ENCODE measurements at regions not wholly inside any gene's neighbourhood (a gene's known extent, or its start where the extent isn't known, plus 50 kb on each side); places are given as distances from the start of the nearest gene placed in this dataset.
"Not testable (repeated sequence)": the region's sequence is repeated elsewhere in the genome, so short reads cannot be mapped to it uniquely, and the experiment has no call there.

GRCh38 chr4:96317891-96318290 lies 478.0 kb downstream of the PDHA2 start:
- DNase-seq (ENCODE audit: low spot score), result no peak

GRCh38 chr4:96326846-96327245 lies 487.0 kb downstream of the PDHA2 start:
- no peak for DNase-seq (ENCODE audit: low spot score)

DNA sequence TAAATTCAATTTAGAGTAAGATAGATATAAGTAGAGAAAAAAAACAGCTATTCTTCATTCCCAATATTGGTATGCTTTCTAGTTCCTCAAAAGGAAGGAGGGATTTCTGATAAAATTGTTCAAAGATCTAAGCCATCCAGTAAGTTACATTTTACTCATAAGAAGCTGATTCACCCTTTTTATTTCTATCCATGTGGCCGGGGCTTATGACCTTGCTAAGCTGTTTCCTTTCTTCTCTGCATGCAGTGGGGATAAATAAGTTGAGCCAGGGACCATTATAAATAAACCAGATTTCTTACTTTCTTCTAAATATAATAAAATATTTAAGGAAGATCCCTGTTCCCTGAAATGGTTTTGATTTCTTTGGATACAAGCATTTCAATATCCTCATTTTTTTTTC lies 502.3 kb downstream of the PDHA2 start:
- no peak for DNase-seq (ENCODE audit: low spot score)

DNA sequence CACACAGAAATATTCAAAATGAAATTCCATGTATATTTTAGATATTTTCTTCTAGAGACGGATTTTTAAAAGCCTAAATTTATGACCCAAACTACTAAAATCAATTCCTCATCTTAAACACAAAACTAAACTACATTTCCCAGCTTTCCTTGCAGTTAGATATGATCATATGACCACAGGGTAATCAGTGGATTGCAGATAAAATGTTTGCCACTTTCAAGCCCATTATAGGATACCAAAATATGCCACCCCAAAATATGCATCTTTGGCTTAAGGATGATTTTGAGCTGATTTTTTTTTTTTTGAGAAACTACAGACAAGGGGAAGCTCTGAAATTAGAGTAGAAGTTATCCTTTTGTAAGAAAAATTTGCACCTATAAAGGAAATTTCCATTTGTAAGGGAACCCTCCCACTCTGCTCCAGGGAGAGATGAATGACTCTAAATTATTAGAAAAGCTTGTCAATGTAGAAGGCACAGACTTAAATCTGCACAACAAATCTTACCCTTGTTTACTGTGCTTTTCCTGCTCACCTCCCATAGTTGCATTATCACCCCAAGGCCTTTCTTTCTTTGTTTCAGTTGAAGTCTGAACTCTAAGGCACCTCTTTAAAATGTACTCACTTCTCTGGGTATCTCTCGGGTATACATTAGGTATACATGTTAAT lies 503.0 kb downstream of the PDHA2 start:
- no peak for DNase-seq (ENCODE audit: low spot score)

DNA sequence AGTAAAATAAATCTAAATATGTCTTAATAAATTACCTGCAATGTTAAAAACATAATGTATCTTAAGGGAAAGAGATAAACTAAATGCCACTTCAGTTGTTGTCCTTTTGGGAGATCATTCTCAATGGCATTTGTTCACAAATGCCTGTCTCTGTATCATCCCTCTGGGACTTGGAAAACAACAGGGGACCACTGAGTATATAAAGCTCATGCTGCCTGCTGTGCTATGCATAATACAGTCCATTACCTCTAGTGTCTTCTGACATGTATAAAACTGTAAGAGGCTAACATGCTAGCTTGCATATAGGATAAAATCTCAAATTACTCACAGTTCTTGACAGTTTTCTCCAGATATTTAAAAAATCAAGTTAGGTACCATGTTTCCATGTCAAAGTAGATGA lies 503.9 kb downstream of the PDHA2 start:
- no peak for DNase-seq (ENCODE audit: low spot score)

- no peak for DNase-seq (ENCODE audit: low spot score)
These were observed 507.7 kb downstream of the PDHA2 start for GRCh38 chr4:96347582-96347981.

DNA sequence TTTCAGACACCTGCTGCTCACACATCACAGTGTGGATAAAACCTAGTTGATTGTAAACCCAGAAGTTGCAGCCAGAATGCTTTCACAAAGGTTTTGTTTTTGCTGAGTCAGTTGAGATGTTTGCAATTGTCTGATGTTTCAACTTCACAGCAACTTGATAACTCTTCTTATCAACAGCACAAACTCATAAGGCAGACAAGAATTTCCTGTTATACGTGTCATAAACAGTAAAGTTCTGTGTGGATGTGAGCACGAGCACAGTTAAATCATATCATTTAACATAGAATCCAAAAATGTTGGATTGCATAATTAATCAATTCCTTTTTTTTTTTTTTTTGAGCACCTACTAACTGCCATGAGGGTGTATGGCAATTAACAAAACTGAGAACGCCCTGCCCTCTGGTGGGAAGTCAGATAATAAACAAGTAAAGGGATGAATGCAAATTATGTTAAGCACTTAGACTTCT lies 512.2 kb downstream of the PDHA2 start:
- peak; percentile 43 for DNase-seq (ENCODE audit: low spot score)

DNA sequence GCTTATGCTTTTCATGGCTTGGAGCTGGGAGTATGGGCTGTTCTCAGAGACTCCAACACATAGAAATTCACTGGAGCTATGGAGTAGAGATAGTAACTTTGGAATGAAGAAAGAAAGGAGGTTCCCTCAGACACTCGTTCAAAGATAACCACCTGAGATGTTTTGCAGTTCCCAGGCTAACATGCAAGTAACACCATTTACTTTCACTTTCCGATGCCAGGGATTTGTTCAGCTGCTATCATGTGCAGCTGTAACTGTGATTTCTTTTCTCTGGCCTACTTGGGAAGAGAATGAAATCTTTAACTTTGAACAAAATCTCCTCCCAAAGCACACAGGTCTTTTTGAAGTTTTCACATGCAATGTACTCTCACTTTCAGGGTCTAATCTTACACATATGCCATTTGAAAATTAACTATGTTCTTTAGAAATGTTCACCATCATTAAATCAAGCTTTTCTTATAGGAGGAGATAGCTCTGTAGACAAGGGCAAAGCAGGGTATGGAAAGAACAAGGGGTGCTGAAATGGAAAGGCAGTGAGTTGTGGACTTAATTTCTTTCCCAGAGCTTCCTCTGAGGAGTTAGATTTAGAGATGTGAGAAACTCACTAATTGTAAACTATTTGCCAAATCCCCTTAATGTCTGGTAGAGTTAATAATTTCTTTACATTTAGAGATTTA lies 514.3 kb downstream of the PDHA2 start:
- DNase-seq (ENCODE audit: low spot score), result no peak

- no peak for DNase-seq (ENCODE audit: low spot score)
These were observed 515.5 kb downstream of the PDHA2 start for GRCh38 chr4:96355414-96355813.

- DNase-seq (ENCODE audit: low spot score), result no peak
These were observed 516.9 kb downstream of the PDHA2 start for GRCh38 chr4:96356591-96357370.

GRCh38 chr4:96366632-96367031 lies 526.7 kb downstream of the PDHA2 start:
- no peak for DNase-seq (ENCODE audit: low spot score)

GRCh38 chr4:96375367-96375766 lies 535.5 kb downstream of the PDHA2 start:
- no peak for DNase-seq (ENCODE audit: low spot score)

GRCh38 chr4:96379524-96379923 lies 539.6 kb downstream of the PDHA2 start:
- no peak for DNase-seq (ENCODE audit: low spot score)

DNA sequence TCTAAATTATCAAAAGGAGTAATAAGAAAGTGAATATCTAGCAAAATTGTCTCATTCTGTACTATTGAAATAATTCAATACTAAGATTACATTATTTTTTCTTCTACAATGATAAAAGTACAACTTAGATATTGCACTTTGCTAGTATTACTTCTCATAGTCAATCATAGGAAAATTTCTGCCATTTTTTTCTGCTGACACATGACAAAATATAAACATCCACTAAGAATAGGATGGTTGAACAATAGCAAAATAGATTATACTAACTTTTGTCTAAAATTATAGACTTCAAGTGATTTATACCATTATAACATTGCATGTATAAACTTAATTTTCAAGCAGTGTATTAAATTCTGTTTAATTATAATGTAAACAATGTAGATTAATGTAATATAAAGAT lies 540.2 kb downstream of the PDHA2 start:
- DNase-seq (ENCODE audit: low spot score), result no peak

DNA sequence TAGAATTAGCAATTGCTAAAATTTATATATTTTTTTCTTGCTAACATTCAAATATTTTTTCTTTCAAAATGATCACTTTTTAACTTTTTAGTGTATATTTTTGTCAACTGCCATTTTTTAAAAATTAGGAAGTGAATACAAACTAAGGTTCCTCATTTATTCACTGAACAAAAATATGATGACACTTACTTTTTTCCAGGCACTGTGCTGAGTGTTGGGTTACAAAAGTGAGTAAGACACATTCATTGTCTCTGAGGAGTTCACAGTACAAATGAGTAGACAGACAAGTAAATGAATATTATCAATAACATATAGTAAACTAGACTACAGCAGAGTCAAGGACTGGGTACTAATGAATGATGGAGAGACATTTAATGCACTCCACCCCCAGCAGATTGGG lies 543.5 kb downstream of the PDHA2 start:
- DNase-seq (ENCODE audit: low spot score), result no peak

DNA sequence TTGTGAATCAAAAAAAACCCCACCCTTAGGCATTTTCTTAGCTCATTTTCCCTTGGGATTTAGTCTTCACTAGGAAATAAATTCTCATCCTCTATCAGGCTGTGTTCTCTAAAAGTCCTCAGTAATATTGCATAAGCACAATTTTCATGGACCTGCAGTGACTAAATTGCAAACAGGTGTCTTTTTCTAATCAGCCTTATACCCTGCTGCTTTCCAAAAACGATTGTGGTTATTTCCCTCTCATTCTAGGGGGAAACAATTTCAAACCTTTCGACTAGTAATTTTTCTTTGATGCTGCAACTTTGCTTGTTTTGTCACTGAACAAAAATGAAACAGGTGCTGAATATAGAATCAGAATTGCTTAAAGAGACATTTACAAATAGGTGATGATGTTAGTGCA lies 549.9 kb downstream of the PDHA2 start:
- DNase-seq (ENCODE audit: low spot score), result no peak

DNA sequence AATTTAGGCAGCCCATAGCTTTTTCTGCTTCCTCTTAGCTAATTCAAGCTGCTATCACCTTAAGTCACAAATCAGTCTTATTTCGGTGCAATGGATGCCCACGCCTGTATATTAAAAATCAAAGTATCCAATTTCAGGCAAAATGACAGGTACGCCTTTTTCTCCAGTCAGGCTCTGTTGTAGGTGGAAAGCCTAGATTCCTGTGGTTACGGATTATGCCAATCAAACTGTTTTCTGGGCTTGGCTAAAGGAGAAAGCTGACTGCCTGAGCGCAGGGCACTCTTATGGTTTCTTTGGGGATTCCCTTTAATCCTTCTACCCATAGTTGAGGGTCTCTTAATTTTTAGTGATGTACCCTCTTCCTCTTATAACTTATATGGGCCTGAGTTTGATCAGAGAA lies 550.5 kb downstream of the PDHA2 start:
- DNase-seq (ENCODE audit: low spot score), result no peak

DNA sequence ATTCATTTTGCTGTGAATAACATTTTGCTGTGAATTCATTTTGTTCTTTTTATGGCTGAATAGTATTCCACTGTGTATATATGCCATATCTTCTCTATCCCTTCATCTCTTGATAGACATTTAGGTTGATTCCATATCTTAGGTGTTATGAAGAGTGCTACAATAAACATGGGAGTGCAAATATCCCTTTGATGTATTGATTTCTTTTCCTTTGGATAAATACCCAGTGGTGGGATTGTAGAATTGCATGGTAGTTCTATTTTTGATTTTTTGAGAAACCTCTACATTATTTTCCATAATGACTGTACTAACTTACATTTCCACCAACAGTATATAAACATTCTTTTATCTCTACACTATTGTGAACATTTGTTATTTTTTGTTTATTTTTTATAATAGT lies 555.9 kb downstream of the PDHA2 start:
- DNase-seq (ENCODE audit: low spot score), result no peak

DNA sequence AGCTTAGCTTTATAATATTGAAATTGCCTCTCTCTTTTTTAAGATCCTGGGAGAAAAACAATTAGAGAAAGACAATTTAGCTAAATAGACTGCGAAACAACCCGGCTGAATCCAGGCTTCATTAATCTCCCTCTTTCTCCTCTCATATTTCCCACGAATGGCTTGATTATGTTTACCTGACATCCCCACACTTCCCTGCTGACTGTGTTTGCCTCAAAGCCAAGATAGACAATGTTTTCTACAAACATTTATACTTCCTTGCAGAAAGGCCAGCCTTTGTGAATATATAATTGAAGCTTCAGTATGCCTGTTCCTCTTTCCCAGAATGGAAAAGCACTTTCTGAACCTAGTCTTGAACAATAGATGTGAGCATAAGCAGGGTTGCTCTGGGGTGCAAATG lies 566.8 kb downstream of the PDHA2 start:
- DNase-seq (ENCODE audit: low spot score), result no peak

GRCh38 chr4:96407225-96407624 lies 567.3 kb downstream of the PDHA2 start:
- DNase-seq (ENCODE audit: low spot score), result no peak

- DNase-seq (ENCODE audit: low spot score), result no peak
These were observed 568.0 kb downstream of the PDHA2 start for GRCh38 chr4:96407738-96408463.

GRCh38 chr4:96414853-96415252 lies 575.0 kb downstream of the PDHA2 start:
- not testable (repeated sequence) for DNase-seq (ENCODE audit: low spot score)
